ENCODE measurements at regions not wholly inside any gene's neighbourhood (a gene's known extent, or its start where the extent isn't known, plus 50 kb on each side); places are given as distances from the start of the nearest gene placed in this dataset.
"Not testable (repeated sequence)": the region's sequence is repeated elsewhere in the genome, so short reads cannot be mapped to it uniquely, and the experiment has no call there.

GRCh38 chr20:54844346-54844745 is 369.0 kb downstream of the DOK5 start:
- no peak for DNase-seq (ENCODE audit: low spot score)

GRCh38 chr20:54843865-54844264 is 368.5 kb downstream of the DOK5 start:
- DNase-seq (ENCODE audit: low spot score), result no peak

- no peak for DNase-seq (ENCODE audit: low spot score)
Observed at GRCh38 chr20:54843431-54843830, 368.0 kb downstream of the DOK5 start.

GRCh38 chr20:54839224-54839623 is 363.8 kb downstream of the DOK5 start:
- DNase-seq (ENCODE audit: low spot score), result no peak

GRCh38 chr20:54837226-54837625 is 361.8 kb downstream of the DOK5 start:
- no peak for DNase-seq (ENCODE audit: low spot score)

GRCh38 chr20:54822386-54822785 is 347.0 kb downstream of the DOK5 start:
- DNase-seq (ENCODE audit: low spot score), result no peak

GRCh38 chr20:54820392-54820791 is 345.0 kb downstream of the DOK5 start:
- DNase-seq (ENCODE audit: low spot score), result no peak

GRCh38 chr20:54806462-54806861 is 331.1 kb downstream of the DOK5 start:
- no peak for DNase-seq (ENCODE audit: low spot score)

GRCh38 chr20:54794874-54795273 is 319.5 kb downstream of the DOK5 start:
- DNase-seq (ENCODE audit: low spot score), result no peak

GRCh38 chr20:54794110-54794509 is 318.7 kb downstream of the DOK5 start:
- DNase-seq (ENCODE audit: low spot score), result no peak

- DNase-seq (ENCODE audit: low spot score), result no peak
Observed at GRCh38 chr20:54793291-54793992, 318.0 kb downstream of the DOK5 start.

- DNase-seq (ENCODE audit: low spot score), result no peak
Observed at GRCh38 chr20:54792688-54793087, 317.3 kb downstream of the DOK5 start.

GRCh38 chr20:54788260-54788659 is 312.9 kb downstream of the DOK5 start:
- DNase-seq (ENCODE audit: low spot score), result not testable (repeated sequence)

- not testable (repeated sequence) for DNase-seq (ENCODE audit: low spot score)
Observed at GRCh38 chr20:54782758-54783157, 307.4 kb downstream of the DOK5 start.

- DNase-seq (ENCODE audit: low spot score), result no peak
Observed at GRCh38 chr20:54774426-54774825, 299.0 kb downstream of the DOK5 start.

GRCh38 chr20:54773643-54774000 is 298.2 kb downstream of the DOK5 start:
- DNase-seq (ENCODE audit: low spot score), result no peak

GRCh38 chr20:54772893-54773642 is 297.7 kb downstream of the DOK5 start:
- no peak for DNase-seq (ENCODE audit: low spot score)

- DNase-seq (ENCODE audit: low spot score), result no peak
Observed at GRCh38 chr20:54766483-54766882, 291.1 kb downstream of the DOK5 start.

GRCh38 chr20:54763366-54763765 is 288.0 kb downstream of the DOK5 start:
- DNase-seq (ENCODE audit: low spot score), result no peak

- DNase-seq (ENCODE audit: low spot score), result no peak
Observed at GRCh38 chr20:54759589-54759988, 284.2 kb downstream of the DOK5 start.

GRCh38 chr20:54746796-54747195 is 271.4 kb downstream of the DOK5 start:
- DNase-seq (ENCODE audit: low spot score), result no peak

- DNase-seq (ENCODE audit: low spot score), result no peak
Observed at GRCh38 chr20:54745780-54746179, 270.4 kb downstream of the DOK5 start.

- DNase-seq (ENCODE audit: low spot score), result no peak
Observed at GRCh38 chr20:54744097-54744496, 268.7 kb downstream of the DOK5 start.

- no peak for DNase-seq (ENCODE audit: low spot score)
Observed at GRCh38 chr20:54742193-54742592, 266.8 kb downstream of the DOK5 start.
